ENCODE measurements at regions not wholly inside any gene's neighbourhood (a gene's known extent, or its start where the extent isn't known, plus 50 kb on each side); places are given as distances from the start of the nearest gene placed in this dataset.

DNA sequence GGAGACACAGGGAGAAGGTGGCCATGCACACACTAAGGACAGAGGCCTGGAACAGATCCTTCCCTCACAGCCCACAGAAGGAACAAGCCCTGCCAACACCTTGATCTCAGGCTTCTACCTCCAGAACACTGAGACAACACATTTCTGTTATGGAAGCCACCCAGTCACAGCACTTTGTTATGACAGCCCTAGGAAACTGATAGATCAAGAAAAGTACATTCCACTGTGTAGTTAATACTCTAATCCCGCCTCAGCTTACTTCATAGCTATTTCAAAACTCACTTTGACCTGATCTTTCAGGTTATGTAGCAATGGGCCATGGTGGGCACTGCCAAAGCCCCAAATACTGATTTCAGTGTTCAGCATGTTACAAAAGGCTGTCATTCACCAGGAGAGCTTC lies 66.8 kb downstream of the CD24 start:
- TF ChIP-seq, protein P1, sequence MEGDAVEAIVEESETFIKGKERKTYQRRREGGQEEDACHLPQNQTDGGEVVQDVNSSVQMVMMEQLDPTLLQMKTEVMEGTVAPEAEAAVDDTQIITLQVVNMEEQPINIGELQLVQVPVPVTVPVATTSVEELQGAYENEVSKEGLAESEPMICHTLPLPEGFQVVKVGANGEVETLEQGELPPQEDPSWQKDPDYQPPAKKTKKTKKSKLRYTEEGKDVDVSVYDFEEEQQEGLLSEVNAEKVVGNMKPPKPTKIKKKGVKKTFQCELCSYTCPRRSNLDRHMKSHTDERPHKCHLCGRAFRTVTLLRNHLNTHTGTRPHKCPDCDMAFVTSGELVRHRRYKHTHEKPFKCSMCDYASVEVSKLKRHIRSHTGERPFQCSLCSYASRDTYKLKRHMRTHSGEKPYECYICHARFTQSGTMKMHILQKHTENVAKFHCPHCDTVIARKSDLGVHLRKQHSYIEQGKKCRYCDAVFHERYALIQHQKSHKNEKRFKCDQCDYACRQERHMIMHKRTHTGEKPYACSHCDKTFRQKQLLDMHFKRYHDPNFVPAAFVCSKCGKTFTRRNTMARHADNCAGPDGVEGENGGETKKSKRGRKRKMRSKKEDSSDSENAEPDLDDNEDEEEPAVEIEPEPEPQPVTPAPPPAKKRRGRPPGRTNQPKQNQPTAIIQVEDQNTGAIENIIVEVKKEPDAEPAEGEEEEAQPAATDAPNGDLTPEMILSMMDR (IDR thresholded peaks at IDR 0.05) = no peak
- TF ChIP-seq POLR2A (IDR thresholded peaks at IDR 0.05) = no peak
